C4-2B (cell line): ENCODE measurements at regions not wholly inside any gene's neighbourhood (a gene's known extent, or its start where the extent isn't known, plus 50 kb on each side); places are given as distances from the start of the nearest gene placed in this dataset.

Source experiments
- CTCF ChIP-seq: fragments of 450-650 bp; conservative IDR thresholded peaks from 2 replicates; pipeline ENCODE4 v1.5.1; 2017; ENCODE audit warnings: mild to moderate bottlenecking
- ZFX ChIP-seq: fragments of 450-650 bp; IDR thresholded peaks from 2 replicates; pipeline ENCODE4 v1.6.1; 2017

- TF ChIP-seq CTCF (no peak), ZFX (no peak)
These were observed 50.4 kb upstream of the GRPEL1 start for GRCh38 chr4:7118013-7118832.
